Kidney glomerular epithelial cell (primary cell): ENCODE measurements at regions not wholly inside any gene's neighbourhood (a gene's known extent, or its start where the extent isn't known, plus 50 kb on each side); places are given as distances from the start of the nearest gene placed in this dataset.
"Not testable (repeated sequence)": the region's sequence is repeated elsewhere in the genome, so short reads cannot be mapped to it uniquely, and the experiment has no call there.

Experiments
- DNase-seq: peaks from one replicate; lab custom pipeline; 2025; lab: John Stamatoyannopoulos, UW

- DNase-seq, result no peak
These were observed 130.2 kb downstream of the GPR37 start for GRCh38 chr7:124635416-124635815.

GRCh38 chr7:124633740-124634139, 131.9 kb downstream of the GPR37 start:
- DNase-seq, result no peak

GRCh38 chr7:124630395-124630794, 135.2 kb downstream of the GPR37 start:
- DNase-seq, result no peak

- peak; percentile 26 for DNase-seq
These were observed 146.7 kb downstream of the GPR37 start for GRCh38 chr7:124618871-124619270.

- DNase-seq, result not testable (repeated sequence)
These were observed 147.5 kb downstream of the GPR37 start for GRCh38 chr7:124618051-124618450.

- DNase-seq, result peak; percentile 11
These were observed 162.5 kb downstream of the GPR37 start for GRCh38 chr7:124603066-124603465.

GRCh38 chr7:124597509-124597908, 168.1 kb downstream of the GPR37 start:
- DNase-seq, result no peak

DNA sequence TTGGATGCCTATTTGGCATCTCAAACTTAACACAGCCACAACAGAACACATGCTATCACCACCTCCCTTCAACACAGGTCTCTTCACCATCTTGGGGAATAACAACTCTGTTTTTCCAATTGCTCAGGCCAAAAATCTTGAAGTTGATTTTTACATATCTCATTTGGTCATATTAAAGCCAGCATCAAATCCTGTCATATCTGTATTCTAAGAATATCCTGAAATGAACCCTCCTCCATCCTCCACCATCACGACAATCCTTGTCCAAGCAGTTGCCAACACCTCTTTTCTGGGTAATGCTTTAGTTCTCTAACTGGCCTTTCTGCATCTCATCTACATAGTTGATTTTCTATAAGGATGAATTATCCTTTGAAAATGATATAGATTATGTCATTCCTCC, 168.7 kb downstream of the GPR37 start:
- no peak for DNase-seq

GRCh38 chr7:124590814-124591213, 174.8 kb downstream of the GPR37 start:
- no peak for DNase-seq

DNA sequence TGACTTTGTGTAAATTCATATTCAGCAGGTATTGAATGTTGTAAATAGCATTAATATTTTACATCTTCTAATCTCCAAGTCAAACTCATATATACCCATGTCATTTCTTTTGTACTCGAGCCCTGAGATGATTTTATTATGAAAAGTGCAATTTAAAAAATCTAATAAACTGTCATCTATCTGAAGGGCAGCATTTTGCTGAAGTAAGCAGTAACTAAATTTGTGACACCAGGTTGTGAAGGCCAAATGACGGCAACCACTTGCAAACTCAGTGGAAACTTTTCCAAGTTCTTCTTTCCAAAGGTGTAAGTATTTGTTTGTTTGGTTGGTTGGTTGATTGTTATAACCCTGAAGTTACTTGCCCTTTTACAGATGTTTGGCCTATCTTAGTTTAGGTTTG, 188.3 kb downstream of the GPR37 start:
- DNase-seq, result no peak

DNA sequence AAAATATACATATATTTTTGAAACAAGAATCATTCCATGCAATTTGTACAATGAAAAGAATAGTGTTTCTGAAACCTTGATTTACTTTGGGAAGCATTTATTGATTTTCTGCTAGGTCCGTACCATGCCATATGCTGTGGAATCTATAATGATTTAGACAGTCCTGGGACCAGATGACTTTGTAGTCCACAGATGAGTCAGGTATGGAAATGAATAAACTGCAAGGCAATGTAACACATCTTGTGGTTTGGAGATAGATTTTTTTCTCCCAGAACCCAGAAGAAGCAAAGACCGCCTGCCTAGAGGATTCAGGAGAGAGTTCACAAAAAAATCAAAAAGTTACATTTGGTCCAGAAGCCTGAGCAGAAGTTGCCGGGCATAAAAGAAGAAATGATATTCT, 190.4 kb downstream of the GPR37 start:
- no peak for DNase-seq

DNA sequence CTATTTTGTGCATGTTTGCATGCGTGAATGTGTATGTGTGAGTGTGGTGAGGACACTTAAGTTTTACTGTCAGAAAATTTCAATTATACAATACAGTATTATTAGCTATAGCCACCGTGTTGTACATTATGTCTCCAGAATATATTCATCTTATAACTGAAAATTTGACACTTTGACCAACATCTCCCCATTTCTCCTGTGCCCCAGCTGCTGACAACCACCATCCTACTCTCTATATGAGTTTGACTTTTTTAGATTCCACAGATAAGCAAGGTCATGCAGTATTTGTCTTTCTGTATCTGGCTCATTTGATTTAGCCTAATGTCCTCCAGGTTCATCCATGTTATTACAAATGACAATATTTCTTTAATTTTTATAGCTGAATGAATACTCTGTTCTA, 195.0 kb downstream of the GPR37 start:
- no peak for DNase-seq

- DNase-seq, result peak; percentile 47
These were observed 199.0 kb downstream of the GPR37 start for GRCh38 chr7:124566583-124566982.

DNA sequence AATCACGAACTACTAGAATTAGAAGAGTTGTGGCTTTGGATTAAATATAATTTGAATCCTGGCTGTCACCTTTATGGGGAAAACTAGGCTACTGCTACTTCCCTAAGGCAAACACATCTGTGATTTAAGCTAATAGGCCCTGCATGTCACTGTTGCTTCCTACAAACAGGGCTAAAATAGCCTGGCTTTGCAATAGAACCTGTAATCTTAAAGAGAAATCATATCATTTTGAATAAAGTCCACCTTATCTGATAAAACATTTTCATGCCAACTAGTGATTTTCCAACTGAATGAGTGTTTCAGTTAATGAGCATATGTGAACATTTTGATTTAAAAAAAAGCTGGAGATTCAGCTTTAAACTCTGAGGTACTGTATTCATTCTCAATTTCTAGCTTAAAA, 208.0 kb downstream of the GPR37 start:
- no peak for DNase-seq

- no peak for DNase-seq
These were observed 208.5 kb downstream of the GPR37 start for GRCh38 chr7:124557101-124557500.

DNA sequence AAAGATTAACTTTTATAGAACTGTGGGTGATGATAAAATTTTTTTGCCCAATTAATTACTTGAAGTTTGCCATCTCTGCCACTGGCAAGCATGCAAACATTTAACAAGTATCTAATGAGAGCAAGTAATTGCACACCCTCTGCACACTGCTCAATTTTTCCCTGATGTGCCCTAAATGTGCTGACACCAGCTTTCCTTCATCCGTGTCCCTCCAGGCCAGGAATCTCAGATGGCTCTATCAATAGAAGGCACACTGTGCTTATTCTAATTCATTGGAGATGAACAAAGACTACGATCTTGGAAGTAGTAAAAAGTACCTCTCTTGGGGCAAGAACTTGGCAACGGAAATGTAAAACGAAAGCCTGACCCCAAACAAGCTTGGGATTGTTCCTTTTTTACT, 212.1 kb downstream of the GPR37 start:
- no peak for DNase-seq

GRCh38 chr7:124552217-124552616, 213.4 kb downstream of the GPR37 start:
- no peak for DNase-seq

GRCh38 chr7:124550036-124550435, 215.6 kb downstream of the GPR37 start:
- no peak for DNase-seq

GRCh38 chr7:124542476-124542875, 223.1 kb downstream of the GPR37 start:
- DNase-seq, result no peak

DNA sequence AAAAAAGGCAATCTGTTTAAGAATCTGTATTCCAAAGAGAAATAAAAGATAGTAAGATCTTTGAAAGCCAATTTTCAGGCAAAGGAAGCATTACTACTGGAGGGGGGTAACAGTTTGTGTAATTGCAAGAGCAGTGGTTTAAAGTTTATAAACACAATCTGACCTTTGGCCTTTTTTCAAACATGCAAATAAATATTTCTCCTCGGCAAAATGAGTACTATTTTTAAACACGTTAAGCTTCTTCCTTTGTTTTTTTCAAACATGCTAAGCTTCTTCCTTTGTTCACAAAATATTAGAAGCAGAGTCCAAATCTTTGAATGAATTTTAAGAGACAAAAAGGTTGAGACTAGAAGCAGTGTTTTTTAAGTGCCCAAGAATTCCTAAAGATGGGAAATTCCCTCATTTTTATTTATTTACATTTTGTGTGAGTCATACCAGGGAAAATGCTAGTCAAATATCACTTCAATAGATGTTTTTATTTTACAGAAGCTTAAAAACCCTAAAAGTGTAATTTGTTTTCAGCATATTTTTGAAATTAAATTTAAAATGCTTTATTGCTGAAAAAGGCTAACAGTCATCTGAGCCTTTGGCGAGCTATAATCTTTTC, 229.3 kb downstream of the GPR37 start:
- no peak for DNase-seq

DNA sequence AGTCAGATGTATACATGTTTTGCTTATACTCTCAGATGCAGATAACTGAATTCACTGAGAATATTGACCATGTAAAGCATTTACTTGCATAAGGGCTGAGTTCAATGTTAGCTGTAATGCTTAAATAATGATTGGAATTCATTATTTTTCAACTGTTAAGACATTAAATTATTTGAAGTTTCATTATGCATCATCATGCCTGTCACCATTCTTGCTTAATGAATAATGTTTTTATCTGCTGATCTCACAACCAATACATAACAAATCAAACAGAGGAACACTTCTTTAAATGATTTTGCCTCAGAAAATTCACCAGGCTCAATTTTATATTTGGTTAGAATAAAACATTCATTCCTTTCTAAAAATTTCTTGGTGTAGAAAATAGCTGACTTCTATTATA, 233.4 kb downstream of the GPR37 start:
- peak; percentile 43 for DNase-seq

DNA sequence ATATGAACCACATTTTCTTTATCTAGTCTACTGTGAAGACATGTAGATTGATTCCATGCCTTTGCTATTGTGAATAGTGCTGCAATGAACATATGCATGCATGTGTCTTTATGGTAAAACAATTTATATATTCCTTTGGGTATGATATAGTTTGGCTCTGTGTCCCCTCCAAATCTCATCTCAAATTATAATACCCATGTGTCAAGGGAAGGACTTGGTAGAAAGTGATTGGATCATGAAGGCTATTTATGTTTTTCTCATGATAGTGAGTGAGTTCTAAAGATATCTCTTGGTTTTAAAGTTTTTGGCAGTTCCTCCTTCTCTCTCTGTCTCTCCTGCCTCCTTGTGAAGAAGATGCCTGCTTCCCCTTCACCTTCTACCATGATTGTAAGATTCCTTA, 248.7 kb downstream of the GPR37 start:
- DNase-seq, result no peak

GRCh38 chr7:124515106-124515830, 250.3 kb downstream of the GPR37 start:
- DNase-seq, result no peak

DNA sequence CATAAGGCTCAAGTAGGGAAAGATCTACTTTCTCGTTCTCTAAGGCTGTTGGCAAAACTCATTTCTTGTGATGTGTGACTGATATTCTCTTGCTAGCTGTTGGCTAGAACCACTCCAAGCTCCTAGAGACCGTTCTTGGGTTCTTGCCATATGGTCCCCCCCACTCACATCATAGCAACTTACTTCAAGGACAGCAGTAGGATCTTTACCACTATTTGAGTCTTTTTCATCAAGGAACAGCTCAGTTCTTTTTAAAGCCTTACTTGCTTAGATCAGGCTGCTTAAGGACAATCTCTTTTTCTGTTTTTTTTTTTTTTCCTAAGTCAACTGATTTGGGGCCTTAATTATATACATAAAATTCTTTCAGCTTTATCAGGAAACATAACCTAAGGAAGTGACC, 251.1 kb downstream of the GPR37 start:
- DNase-seq, result no peak
